Keratinocyte (primary cell): ENCODE measurements at regions not wholly inside any gene's neighbourhood (a gene's known extent, or its start where the extent isn't known, plus 50 kb on each side); places are given as distances from the start of the nearest gene placed in this dataset.

ENCODE experiments used
- DNase-seq: peaks from one replicate; pipeline ENCODE4 v3.0.0-alpha.2; 2011; ENCODE audit warnings: low read depth, missing footprints, low spot score
- FAIRE-seq: peaks from 2 replicates; lab custom pipeline; 2011; peaks lifted over from hg19 to GRCh38; lab: Jason Lieb, UNC
- H2AFZ ChIP-seq: 2 replicates; pipeline ENCODE4 v1.6.0; 2012; ENCODE audit warnings: low read length, control low read depth, inconsistent platforms; ENCODE audit not compliant: control insufficient read depth
- H3K27ac ChIP-seq: 2 replicates; pipeline ENCODE4 v1.5.1; 2011; ENCODE audit warnings: low read length; ENCODE audit not compliant: control insufficient read depth, insufficient read depth
- H3K27me3 ChIP-seq: 3 replicates; pipeline ENCODE4 v1.6.0; 2011; ENCODE audit warnings: low read length; ENCODE audit not compliant: control insufficient read depth, insufficient read depth; ENCODE audit errors: extremely low read depth
- H3K36me3 ChIP-seq, 2 experiments: 2 replicates in 1 of 2; 3 replicates in 1 of 2; pipeline ENCODE4 v1.5.1; 2011; ENCODE audit warnings: low read length in 2 of 2, mild to moderate bottlenecking in 1 of 2; ENCODE audit not compliant: control insufficient read depth in 2 of 2, insufficient read depth in 2 of 2; ENCODE audit errors: extremely low read depth in 1 of 2
- H3K4me1 ChIP-seq: 3 replicates; pipeline ENCODE4 v1.5.1; 2011; ENCODE audit warnings: low read length; ENCODE audit not compliant: control insufficient read depth, insufficient read depth; ENCODE audit errors: extremely low read depth
- H3K4me2 ChIP-seq: 3 replicates; pipeline ENCODE4 v1.6.0; 2011; ENCODE audit warnings: low read depth, low read length; ENCODE audit not compliant: control insufficient read depth, insufficient read depth; ENCODE audit errors: extremely low read depth
- H3K4me3 ChIP-seq, 3 experiments: fragments of 200-600 bp in 1 of 3; sonication (generic) in 1 of 3; 2 replicates in 2 of 3; 3 replicates in 1 of 3; pipeline ENCODE4 v1.5.1; 2011 to 2016; ENCODE audit warnings: low read length in 3 of 3, mild to moderate bottlenecking in 3 of 3, control low read depth in 2 of 3, inconsistent platforms in 1 of 3, low read depth in 1 of 3, mixed read lengths in 1 of 3, mixed run types in 1 of 3, moderate library complexity in 1 of 3; ENCODE audit not compliant: control insufficient read depth in 2 of 3, insufficient read depth in 2 of 3; ENCODE audit errors: extremely low read depth in 1 of 3
- H3K79me2 ChIP-seq: 2 replicates; pipeline ENCODE4 v1.6.0; 2012; ENCODE audit warnings: low read length; ENCODE audit not compliant: control insufficient read depth, insufficient read depth
- H3K9ac ChIP-seq: 3 replicates; pipeline ENCODE4 v1.6.0; 2011; ENCODE audit warnings: low read length; ENCODE audit not compliant: control insufficient read depth, insufficient read depth; ENCODE audit errors: extremely low read depth
- H3K9me1 ChIP-seq: 3 replicates; pipeline ENCODE4 v1.6.0; 2011; ENCODE audit warnings: low read length; ENCODE audit not compliant: control insufficient read depth, insufficient read depth; ENCODE audit errors: extremely low read depth
- H3K9me3 ChIP-seq: 2 replicates; pipeline ENCODE4 v1.5.1; 2012; ENCODE audit warnings: low read depth, low read length; ENCODE audit not compliant: control insufficient read depth
- H4K20me1 ChIP-seq: 3 replicates; pipeline ENCODE4 v1.6.0; 2011; ENCODE audit warnings: low read length; ENCODE audit not compliant: control insufficient read depth, insufficient read depth; ENCODE audit errors: extremely low read depth
- CTCF ChIP-seq, 3 experiments: IDR thresholded peaks in 1 of 3; conservative IDR thresholded peaks in 1 of 3; optimal IDR thresholded peaks in 1 of 3; 2 replicates in 2 of 3; 3 replicates in 1 of 3; pipeline versions ENCODE3 to v1.5.1; 2011; ENCODE audit warnings: low read length in 3 of 3, mild to moderate bottlenecking in 3 of 3, moderate library complexity in 2 of 3, control low read depth in 1 of 3, inconsistent platforms in 1 of 3; ENCODE audit not compliant: insufficient read depth in 2 of 3; ENCODE audit errors: extremely low read depth in 1 of 3
- EZH2 ChIP-seq: IDR thresholded peaks from one replicate; pipeline ENCODE4 v1.6.1; 2012; ENCODE audit warnings: inconsistent platforms, mild to moderate bottlenecking, low read length, moderate library complexity
- dilution Hi-C: fragments of 300-500 bp; cut with MboI; formaldehyde crosslinking; loops from one replicate; pipeline ENCODE4 v1.7.0; 2020; ENCODE audit warnings: low sequenced_read_pairs; ENCODE audit not compliant: extremely low pct_ligation_motif_present

DNA sequence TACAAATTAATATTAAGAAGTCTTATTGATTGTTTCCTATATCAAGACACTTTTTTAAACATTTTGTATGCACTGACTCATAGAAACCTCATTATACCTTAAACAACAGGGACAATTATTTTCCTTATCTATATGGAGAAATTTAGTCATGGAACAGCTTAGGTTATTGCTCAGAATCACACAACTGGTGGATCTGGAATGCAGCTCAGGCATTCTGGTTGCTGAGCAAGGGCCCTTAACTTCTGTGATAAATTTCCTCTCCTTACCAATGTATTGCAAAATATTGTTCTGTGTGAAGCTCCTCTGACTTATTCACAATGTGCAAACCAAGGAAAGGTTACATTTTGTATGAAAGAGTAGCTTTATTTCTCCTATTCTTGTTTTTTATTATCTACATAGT lies 817.8 kb downstream of the LRFN5 start:
- TF ChIP-seq CTCF (optimal IDR thresholded peaks at IDR 0.05 in 1 of 3, IDR thresholded peaks at IDR 0.05 in 1 of 3, conservative IDR thresholded peaks at IDR 0.05 in 1 of 3; ENCODE audit: extremely low read depth in 1 of 3, insufficient read depth in 2 of 3, low read length in 3 of 3) (no peak), EZH2 (no peak)
- Histone ChIP-seq H3K9me3 (no peaks in the 10 kb centered on the region), H4K20me1 (no peaks in the 10 kb centered on the region), H3K27ac (no peak overlapping the region), H3K9ac (no peak overlapping the region), H3K4me2 (no peak overlapping the region), H3K36me3 (no peaks in the 10 kb centered on the region), H3K4me3 (no peak overlapping the region), H3K27me3 (no peaks in the 10 kb centered on the region), H3K79me2 (no peaks in the 10 kb centered on the region), H3K4me1 (no peaks in the 10 kb centered on the region), H2AFZ (no peak overlapping the region), H3K9me1 (no peaks in the 10 kb centered on the region)
- FAIRE-seq (no peak), DNase-seq (peak; percentile 28)
- dilution Hi-C loops, result no loop called here

DNA sequence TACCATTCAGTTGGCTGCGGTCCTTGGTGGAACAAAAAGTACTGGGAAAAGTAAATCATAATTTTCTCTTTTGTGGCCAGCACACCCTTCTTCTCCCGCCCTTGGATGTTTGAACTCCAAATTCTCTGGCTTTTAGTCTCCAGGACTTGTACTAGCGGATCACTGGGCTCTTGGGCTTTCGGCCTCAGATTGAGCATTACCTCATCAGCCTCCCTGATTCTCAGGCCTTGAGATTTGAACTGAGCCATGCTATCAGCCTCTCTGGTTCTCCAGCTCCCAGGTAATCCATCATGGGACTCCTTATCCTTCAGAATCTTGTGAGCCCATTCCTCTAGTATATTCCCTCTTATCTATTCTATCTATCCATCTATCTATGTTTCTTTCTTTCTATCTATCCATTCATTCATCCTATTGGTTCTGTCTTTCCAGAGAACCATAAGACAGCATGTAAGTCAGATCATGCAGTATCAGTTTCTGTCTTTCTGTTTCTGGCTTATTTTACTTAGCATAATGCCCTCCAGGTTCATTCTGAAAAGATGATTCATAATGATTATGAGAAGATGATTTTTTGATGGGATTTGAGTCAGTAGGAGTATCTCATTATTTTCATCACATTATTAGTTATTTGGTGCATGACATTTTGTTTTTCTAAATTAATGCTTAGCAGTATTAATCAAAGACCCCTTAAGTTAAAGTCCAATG lies 814.9 kb downstream of the LRFN5 start:
- no peaks in the 10 kb centered on the region for H3K79me2 ChIP-seq
- H3K9me3 ChIP-seq, result no peaks in the 10 kb centered on the region
- FAIRE-seq (no peak), DNase-seq (no peak)
- no peak overlapping the region for H3K4me3 ChIP-seq
- no peak overlapping the region for H3K9ac ChIP-seq
- no peak overlapping the region for H3K4me2 ChIP-seq
- H3K9me1 ChIP-seq, result no peaks in the 10 kb centered on the region
- no peaks in the 10 kb centered on the region for H3K4me1 ChIP-seq
- H4K20me1 ChIP-seq, result no peaks in the 10 kb centered on the region
- TF ChIP-seq CTCF (optimal IDR thresholded peaks at IDR 0.05 in 1 of 3, IDR thresholded peaks at IDR 0.05 in 1 of 3, conservative IDR thresholded peaks at IDR 0.05 in 1 of 3; ENCODE audit: extremely low read depth in 1 of 3, insufficient read depth in 2 of 3, low read length in 3 of 3) (no peak), EZH2 (no peak)
- no peak overlapping the region for H3K27ac ChIP-seq
- H2AFZ ChIP-seq, result peak overlapping the region; percentile 4
- dilution Hi-C loops, result no loop called here
- no peaks in the 10 kb centered on the region for H3K36me3 ChIP-seq
- H3K27me3 ChIP-seq, result no peaks in the 10 kb centered on the region
